CD4-positive, alpha-beta T cell treated with Interleukin-6 for 4 hours (primary cell): ENCODE measurements at regions not wholly inside any gene's neighbourhood (a gene's known extent, or its start where the extent isn't known, plus 50 kb on each side); places are given as distances from the start of the nearest gene placed in this dataset.

Experiments used
- DNase-seq: peaks from one replicate; pipeline ENCODE4 v3.0.0-alpha.2; 2020; ENCODE audit warnings: mixed read lengths

DNA sequence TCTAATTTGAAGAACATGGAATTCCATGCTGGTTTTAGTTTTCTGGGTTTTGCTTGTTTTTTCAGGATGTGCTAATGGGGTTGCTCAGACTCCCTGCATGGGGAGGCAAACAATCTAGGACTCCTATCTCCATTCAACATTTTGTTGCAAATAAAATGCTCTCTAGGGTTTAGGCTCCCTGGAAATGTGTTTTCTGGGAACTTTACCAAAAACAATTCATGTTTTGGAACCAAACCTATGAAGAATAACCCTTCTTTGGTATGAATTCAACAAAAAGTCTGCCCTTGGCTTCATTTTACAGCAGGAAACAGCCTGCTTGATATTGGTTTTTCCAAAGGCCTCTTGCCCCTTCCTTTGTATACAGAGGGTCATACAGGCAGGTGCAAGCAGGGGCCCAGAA, 217.7 kb downstream of the FOXA2 start:
- DNase-seq = no peak

DNA sequence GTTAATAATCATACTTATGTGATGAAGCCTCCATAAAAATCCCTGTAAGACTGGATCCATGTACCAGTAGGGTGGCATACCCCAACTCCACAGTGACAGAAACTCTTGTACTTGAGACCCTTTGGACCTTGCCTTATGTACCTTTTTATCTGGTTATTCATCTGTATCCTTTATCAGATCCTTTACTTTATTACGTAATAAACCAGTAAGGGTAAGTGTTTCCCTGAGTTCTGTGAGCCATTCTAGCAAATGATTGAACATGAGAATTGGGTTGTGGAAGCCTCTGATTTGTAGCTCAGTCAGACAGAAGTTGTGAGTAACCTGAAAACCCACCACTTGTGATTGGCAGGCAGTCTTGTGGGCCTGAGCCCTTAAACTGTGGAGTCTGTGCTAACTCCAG, 229.7 kb downstream of the FOXA2 start:
- no peak for DNase-seq

DNA sequence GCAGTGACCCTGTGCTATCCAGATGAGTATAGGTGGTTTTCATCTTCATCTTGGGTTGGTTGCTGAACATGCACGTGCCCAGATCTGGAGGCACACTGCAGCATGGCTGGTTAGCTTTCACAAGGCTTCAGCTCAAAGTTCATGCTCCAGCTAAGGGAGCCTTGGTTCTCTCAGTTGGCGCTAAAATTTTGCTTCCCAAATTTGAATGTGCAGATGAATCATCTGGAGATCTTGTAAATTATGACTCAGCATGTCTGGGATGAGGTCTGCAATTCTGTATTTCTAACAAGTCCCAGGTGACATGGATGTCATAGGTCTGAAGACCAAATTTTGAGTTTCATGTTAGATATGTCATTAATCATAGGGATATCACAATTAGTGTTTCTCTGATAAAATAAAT, 230.8 kb downstream of the FOXA2 start:
- no peak for DNase-seq

DNA sequence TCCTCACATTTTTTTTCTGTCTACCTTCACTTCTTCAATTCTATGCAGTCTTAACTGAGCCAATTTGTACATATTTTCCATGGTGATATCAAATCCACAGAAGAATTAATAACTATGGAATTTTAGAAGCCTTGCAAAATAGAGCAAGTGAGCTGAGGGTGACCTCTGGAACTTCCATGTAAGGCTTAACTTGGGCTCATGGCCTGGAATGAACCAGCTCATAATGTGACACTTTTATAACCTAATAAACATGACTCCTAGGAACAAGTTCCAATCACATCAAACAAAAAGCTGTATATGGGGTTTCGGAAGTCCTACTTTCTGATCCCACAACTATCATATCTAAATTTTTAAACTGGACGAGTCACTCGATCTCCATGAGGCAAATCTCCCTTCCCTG, 232.4 kb downstream of the FOXA2 start:
- no peak for DNase-seq

DNA sequence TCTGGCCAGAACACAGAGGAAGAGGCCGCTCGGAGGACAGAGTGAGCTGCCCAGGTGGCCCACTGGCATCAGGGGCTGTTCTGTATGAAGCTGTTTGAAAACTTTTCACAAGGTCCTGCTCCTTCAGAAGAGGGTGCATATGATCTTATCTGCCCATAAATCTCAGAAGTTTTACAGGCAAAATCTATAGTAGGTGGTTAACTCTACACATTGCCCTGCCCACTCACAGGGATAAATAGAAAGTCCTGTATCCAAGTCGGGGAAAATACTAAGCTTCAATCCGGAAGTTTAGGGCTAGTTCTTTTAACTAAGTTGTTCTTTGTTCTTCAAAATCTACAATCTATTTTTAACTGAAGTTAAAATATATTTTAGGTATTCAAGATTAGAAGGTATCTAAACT, 233.7 kb downstream of the FOXA2 start:
- DNase-seq = no peak

DNA sequence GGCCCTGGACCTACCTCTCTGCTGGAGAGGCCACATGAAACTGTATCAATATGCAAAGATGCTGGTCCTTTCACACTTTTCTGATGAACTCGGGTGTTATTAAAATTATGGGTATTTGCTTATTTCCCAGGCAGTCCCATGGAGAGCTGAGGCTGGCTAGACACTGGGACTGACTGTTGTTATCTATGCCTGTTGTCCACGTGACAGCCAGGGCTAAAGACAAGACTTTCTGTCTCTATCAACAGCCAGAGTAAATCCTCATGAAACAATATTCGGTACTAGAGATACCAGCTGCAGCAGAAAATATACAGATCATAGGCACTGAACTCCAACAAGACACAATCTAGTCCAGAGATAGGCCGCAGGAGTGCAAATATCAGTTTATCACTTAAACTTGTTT, 236.4 kb downstream of the FOXA2 start:
- DNase-seq = no peak

DNA sequence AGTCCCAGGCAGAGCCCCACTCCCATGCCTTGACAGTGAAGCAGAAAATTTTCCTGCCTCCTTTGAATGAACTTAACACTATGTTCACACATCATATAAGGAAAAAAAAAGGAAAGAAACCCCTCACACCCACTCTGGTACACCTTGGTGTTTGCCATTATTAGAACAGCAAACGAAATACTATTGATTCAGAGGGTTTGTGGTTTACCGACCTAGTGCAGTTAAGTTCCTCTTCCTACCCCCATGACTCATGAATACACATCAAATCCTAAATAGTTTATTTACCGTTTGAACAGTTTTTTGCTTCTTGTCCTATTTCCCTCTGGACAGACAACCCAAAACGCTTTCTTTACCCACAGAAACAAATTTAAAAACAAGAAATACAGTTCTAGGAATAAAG, 237.7 kb downstream of the FOXA2 start:
- DNase-seq = no peak

DNA sequence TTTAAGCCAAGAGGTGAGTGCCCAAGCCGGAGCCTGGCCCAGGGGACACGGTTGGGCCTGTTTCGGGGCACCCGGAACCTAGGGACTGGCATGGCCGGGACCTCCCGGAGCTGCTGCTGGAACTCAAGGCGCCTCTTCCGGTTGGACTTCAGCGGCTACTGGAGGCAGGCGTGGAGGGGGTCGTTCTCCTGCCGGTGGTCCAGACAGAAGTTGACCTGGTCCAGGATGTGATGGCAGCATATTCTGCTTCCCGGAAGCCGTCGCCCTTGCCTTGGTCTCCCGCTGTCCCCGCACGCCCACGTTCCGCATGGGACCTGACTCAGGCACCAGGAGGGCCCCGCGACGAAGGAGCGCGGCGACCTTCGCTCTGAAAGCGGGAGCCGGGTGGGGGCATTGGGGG, 240.8 kb downstream of the FOXA2 start:
- DNase-seq = no peak

DNA sequence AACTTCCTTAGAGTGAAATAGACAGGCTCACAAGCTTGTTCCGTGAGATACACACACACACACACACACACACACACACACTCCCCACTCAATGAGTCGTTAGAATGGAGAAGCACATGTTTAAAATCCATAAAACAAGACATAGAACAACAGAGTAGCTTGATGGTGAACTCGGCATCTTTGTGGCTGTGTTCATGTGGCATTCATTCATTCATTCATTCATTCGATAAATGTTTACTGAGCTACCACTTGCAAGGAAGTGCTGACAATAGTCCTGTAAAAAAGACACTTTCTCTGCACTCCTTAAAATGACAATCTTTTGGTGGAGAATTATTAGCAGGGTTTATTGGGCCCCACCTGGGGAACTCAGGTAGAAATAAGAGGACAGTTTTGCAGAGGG, 242.0 kb downstream of the FOXA2 start:
- no peak for DNase-seq

DNA sequence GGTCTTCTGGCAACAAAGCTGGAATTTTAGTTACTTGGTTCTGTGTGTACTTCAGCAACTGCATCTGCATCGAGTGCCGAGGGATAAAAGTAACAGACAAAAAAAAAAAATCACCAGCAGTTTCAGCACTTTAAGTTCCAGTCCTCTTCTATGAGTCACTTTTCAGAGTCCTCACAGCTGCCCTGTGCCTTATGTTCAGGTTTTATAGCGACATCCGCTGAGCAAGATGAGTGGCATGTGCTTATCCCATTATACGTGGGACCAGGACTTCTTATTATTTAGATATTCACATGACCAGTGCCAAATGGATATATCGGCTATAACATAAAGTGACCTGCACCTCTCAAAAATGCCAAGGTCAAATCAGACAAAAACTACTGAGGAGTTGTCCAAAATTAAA, 242.9 kb downstream of the FOXA2 start:
- no peak for DNase-seq

DNA sequence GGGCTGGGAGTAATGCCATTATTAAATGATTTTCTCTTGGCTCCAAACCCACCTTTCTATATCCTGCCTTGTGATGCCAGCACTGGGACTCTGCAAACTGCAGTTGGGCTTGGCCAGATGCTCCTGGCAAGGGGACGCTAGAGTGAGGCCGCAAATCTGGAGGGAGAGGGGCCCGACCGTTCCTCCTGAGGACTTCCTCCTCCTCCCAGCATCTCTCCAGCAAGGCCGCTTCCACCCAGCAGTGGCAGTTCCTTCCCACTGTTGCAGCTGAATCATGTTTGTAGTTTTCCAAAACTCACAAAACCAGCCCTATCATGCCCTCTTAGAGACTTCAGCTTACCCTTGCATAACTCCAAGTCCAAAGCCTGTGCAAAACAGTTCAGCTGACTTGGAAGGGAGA, 244.4 kb downstream of the FOXA2 start:
- DNase-seq = no peak

DNA sequence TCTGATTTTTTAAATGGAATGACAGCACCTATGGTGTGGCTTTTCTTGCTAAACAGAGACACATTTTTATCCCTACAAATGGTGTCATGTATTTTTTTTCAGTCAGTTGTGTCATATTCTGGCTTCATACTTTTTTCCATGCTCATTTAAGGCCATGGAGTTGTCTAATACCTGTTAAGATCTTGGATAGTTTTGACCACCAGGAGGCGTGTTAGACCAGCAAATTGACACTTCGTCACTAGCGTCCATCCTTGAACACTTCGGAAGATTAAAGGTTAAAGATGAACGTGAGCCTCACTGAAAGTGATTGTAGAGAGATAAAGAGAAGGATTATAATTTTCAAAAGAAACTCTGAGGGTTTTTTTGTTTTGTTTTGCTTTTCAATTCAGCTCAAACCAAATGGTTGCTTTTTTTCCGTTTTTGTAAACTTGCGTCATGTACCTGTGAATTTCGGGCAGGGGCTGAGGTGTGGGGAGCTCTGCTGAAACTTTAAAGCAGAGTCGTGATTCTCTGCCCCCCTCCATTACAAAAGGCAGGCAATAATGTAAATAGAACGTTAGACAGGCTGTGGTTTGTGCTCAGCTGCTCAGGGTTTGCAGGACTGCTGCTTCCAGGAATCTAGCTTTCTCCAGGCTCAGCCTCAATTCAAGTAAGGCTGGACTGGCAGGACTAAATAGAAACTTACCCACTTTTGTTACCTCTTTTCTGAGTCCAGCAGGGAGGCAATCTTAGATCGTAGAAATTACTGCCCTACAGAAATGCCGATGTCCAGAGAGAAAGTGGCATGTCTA, 245.1 kb downstream of the FOXA2 start:
- peak; percentile 12 for DNase-seq

DNA sequence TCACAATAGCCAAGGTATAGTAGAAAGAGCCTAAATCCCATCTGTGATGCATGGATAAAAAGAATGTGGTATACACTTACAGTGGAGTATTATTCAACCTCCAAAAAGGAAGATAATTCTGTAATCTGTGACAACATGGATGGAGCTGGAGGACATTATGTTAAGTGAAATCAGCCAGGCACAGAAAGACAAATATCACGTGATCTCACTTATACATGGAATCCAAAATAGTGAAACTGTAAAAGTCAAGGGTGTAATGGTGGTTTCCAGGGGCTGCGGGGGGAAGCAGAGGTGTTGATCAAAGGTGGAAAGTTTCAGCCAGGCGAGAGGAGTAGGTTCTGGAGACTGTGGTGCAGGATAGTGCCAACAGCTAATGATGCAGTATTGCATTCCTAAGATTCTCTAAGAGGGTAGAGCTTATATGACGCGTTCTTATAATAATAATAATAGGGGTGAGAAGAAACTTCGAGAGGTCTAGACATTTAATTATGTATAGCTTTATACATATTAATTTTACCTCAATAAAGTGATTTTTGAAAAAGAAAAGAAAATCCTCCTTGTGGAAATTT, 246.1 kb downstream of the FOXA2 start:
- no peak for DNase-seq

DNA sequence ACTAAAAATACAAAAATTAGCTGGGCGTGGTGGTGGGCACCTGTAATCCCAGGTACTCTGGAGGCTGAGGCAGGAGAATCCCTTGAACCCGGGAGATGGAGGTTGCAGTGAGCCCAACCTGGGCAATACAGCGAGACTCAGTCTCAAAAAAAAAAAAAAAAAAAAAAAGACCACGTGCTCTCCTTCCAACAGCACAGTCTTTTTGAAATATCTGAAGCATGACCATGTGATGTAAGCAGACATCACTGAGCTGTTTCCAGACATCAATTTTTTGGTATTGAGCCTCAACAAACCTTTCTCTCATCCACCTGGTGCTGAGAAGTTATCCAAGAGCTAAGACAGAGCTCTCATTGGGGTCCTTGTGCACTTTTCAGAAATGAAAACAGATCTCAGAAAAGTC, 249.2 kb downstream of the FOXA2 start:
- no peak for DNase-seq

DNA sequence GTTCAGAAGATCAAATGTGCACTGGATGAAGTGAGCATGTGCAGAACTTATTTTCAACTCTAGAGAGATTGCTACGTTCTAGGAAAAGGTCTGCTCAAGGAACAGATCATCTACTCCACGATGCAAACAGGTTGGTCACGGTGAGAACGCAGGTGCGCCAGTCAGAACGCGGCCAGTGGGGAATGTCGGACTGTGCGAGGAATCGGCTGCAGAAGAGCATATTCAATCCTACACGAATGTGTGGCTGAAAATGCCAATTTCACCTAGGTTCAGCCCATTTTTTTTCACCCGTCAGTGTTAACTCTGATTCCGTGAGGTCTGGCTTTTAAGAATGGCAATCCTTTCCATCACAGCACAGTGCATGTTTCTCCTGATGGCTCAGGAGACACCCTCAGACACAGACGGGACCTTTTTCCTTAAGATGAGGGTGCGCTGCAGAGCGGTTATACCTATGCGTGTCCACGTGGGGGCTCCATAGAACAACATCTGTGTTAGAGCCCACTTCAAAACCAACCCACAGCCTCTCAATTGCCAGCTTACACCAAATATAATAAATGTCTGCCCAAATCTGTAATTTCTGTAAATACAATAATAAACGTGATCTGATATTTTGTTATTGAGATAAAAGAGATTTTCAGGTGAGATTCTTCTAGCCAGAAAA, 250.4 kb downstream of the FOXA2 start:
- DNase-seq = peak; percentile 18

DNA sequence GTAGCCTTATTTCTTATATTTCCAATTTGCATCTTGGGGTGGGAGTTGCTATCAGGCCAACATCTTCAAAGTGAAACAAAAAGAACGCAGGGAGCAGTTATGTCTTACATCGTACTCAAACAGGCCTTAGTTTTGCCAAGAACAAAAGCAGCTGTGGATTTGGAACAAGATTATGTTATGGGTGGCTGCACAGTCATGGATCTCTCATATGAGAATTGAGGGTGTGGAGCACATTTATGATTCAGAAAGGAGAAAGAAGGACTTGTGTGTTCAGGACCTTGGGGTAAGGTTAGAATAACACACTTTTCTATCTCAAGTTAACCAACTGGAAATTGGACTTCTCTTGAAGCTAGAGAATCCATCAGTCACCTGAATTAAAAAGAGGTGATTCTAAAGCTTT, 259.9 kb downstream of the FOXA2 start:
- DNase-seq = no peak

DNA sequence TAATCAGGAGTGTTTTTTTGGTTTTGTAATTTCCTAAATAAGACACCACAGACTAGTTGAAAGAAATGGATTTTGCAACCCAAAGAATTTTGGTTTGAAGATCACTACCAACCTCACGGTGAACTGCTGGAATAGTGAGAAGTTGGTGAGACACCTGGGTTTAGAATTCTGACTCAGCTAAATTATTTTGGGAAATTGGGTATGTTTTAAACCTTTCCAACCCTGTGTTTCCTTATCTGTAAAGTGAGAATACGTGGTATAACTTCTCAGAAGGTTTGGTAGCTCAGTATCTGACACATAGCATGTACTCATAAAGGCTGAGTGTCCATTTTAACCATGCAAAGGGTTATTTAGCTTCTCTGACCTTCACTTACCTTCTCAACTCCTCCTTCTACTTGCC, 261.9 kb downstream of the FOXA2 start:
- DNase-seq = no peak

DNA sequence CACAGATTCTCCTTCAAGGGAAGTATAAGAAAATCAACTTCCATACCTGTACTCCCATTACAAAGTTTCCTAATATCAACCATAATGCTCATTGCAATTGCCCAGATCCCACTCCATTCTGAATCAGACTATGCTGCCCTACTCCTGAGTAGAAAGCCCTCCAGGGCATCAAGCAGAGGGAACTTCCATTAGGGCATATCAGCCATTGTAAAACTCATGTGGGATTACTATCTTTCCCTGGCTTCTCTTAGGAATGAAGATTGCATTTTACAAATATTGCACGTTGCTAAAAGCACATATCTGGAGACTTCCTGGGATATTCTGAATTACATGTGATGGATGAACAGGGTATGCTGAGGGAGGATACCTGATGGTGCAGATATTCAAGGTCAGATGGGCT, 263.2 kb downstream of the FOXA2 start:
- DNase-seq = no peak

DNA sequence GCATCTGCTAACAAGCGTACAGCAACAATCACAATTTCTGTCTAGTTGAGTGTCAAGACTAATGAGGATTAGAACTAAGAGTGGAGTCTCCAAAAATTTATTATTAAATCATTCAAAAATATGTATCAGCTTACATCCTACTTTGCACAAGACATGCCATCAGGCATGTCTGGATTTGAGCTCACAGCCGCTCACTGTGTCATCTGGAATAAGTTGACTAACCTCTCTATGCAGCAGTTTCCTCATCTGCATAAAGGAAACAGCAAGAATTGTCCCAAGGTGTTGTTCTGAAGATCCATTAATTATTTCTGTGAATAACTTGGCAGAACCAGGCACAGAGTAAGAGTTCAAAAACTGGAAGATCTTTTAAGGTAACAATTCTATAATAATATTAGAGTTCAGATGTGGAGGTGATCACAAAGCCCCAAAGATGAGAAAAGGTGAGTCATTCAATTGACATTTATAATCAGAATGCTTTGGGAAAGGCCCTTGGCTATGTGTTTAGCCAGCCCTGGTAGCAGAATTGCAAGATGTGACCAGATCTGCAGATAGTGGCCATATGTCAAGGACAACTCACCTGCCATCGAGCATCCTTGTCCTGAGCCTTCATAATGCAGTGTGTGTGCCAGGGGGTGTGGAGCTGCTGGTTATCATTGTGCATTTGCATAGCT, 264.0 kb downstream of the FOXA2 start:
- DNase-seq = no peak

DNA sequence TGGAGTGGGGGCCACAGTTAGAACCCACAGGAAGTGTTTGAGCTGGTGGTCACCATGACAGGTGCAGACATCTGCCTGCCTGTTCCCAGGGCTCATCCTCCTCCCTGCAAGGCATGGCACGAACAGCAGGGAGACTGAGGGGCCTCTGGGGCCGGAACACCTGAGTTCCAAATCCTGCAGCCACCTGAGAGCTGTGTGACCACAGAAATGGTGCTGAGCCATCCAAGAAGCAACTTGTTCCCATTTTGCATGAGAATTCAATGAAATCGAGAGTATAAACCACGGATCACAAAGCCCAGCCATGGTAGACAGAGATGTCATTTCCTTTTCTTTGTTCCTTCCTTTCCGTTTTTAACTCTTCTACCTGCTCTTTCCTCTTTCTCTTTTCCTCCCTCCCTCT, 268.6 kb downstream of the FOXA2 start:
- DNase-seq = no peak

DNA sequence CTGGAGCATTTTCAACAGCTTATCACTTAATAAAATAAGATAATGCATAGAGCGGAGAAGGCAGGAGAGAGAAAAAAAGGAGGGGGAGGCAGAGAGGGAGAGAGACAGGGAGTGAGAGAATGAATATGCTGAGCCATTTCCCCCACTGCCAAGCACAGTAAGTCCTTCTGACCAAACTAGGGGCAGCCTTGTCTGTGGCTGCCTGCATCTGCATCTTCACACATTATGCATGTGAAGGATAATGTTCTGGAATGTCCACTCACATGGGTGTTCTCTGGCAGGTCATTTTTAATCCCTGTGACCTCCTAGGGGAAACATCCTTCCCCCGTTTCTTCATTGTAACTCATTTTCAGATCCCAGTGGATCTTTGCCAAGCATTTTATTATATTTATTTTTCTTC, 269.3 kb downstream of the FOXA2 start:
- no peak for DNase-seq

DNA sequence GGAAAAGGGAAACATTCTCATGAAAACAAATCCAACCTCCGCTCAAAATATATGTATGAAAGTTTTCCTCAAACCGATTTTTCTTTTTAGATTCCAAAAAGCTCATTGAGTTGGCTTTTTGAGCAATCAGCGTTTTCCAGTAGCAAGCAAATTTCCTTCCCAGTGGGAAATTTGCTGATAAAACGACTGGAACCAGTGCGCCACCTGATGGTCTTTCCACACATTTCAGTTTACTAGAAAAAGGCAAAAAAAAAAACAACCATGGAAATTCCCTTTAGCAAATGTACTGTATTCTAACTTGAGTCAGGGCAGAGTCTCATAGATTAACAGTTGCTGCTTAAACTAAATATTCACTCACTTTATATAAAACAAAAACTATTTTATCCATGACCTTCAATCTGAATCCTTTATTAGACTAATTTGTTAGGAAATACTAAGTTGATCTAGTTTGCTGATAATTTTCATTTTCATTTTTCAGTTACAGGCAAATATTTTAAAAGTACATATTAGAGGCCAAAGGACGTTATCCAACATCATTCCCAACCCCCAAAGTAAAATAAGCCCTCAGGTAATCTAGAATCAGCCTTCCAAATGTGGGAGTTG, 271.5 kb downstream of the FOXA2 start:
- DNase-seq = no peak

DNA sequence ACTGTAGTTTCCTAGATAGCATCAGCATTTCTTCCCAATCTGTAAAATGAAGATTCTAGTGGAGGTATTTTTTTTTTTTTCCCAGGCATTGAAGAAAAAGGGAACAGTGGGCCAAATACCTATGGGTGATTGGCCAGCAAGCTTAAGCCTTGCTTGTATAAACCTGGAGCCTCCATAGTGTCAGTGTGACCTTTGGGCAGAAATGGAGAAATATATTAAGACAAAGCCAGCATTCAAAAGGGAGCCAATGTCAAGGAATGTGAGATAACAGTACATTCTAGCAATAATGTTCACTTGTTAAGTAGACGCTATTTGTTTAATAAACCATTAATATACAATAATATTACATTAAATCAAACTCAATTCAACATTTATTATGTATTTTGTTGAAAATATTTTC, 275.4 kb downstream of the FOXA2 start:
- DNase-seq = no peak

DNA sequence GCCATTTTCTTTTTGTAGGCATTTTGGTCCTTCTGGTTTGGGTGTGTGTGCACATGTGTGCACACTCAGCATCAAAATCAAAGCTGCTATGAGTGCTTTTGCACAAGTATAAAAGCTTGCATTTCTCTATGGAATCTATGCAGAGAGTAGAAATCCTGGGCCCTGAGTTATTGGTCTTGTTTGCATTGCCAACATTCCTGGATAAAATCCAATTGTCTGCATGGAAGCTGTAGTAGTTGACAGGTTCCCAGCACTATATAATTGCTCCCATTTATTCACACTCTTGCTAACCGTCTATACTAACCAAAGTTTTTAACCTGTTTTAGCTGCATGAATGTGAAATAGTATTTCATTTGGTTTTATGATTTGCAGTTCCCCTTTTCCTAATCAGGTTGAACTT, 277.0 kb downstream of the FOXA2 start:
- no peak for DNase-seq
